SU-DHL-6 (cell line): ENCODE measurements at regions not wholly inside any gene's neighbourhood (a gene's known extent, or its start where the extent isn't known, plus 50 kb on each side); places are given as distances from the start of the nearest gene placed in this dataset.

ENCODE experiments used
- CTCF ChIP-seq: fragments of 200-600 bp; sonication (generic); IDR thresholded peaks from one replicate; pipeline ENCODE4 v1.5.1; 2017; ENCODE audit warnings: antibody characterized with exemption, mild to moderate bottlenecking, low read length, moderate library complexity; ENCODE audit not compliant: insufficient read depth, poor library complexity, severe bottlenecking
- EZH2phosphoT487 ChIP-seq: fragments of 200-600 bp; sonication (generic), shearing (Covaris generic); conservative IDR thresholded peaks from 2 replicates; pipeline ENCODE4 v1.6.1; 2018; ENCODE audit warnings: mild to moderate bottlenecking, antibody characterized with exemption, low read length, moderate library complexity, mixed read lengths

GRCh38 chr11:80440835-80441234 lies 1000.0 kb upstream of the TENM4 start:
- TF ChIP-seq CTCF (no peak), EZH2phosphoT487 (no peak)
